HEK293 (cell line): ENCODE measurements at regions not wholly inside any gene's neighbourhood (a gene's known extent, or its start where the extent isn't known, plus 50 kb on each side); places are given as distances from the start of the nearest gene placed in this dataset.
"Not testable (repeated sequence)": the region's sequence is repeated elsewhere in the genome, so short reads cannot be mapped to it uniquely, and the experiment has no call there.

Experiments
- CTCF ChIA-PET: fragments of 350-600 bp; formaldehyde crosslinking; extraction: SDS; loops from one replicate; lab custom pipeline; 2021; ENCODE audit warnings: antibody characterized with exemption; lab: Yijun Ruan, JAX
- POLR2A ChIA-PET: fragments of 300-600 bp; formaldehyde crosslinking; extraction: SDS; loops from one replicate; lab custom pipeline; 2020; ENCODE audit warnings: antibody characterized with exemption, inconsistent platforms; lab: Yijun Ruan, JAX
- H3K27ac ChIP-seq: fragments of 200-500 bp; sonication (Bioruptor generic); 2 replicates; pipeline ENCODE4 v1.5.1; 2014; ENCODE audit warnings: low read depth, low read length, control low read depth, inconsistent platforms; ENCODE audit errors: extremely low read depth
- H3K36me3 ChIP-seq, 2 experiments: fragments of 200-500 bp in 1 of 2; sonication (Bioruptor generic) in 1 of 2; 1 replicate in 1 of 2; 2 replicates in 1 of 2; pipeline ENCODE4 v1.5.1; 2014 to 2017; ENCODE audit warnings: inconsistent platforms in 2 of 2, low read length in 2 of 2; ENCODE audit not compliant: control insufficient read depth in 2 of 2, insufficient read depth in 1 of 2
- H3K4me1 ChIP-seq: fragments of 200-500 bp; sonication (Bioruptor generic); 2 replicates; pipeline ENCODE4 v1.5.1; 2014; ENCODE audit warnings: mild to moderate bottlenecking, low read length, inconsistent platforms; ENCODE audit not compliant: control insufficient read depth, insufficient read depth
- H3K4me3 ChIP-seq: 2 replicates; pipeline ENCODE4 v1.5.1; 2011; ENCODE audit warnings: low read depth, mild to moderate bottlenecking, control low read depth, low read length, moderate library complexity
- H3K9me3 ChIP-seq: fragments of 200-500 bp; sonication (Bioruptor generic); 2 replicates; pipeline ENCODE4 v1.5.1; 2014; ENCODE audit warnings: low read depth, low read length, inconsistent platforms; ENCODE audit not compliant: control insufficient read depth, insufficient read depth
- ATF2 ChIP-seq: fragments of 450-650 bp; formaldehyde crosslinking; IDR thresholded peaks from 2 replicates; pipeline ENCODE4 v1.5.1; 2016; ENCODE audit warnings: missing biosample characterization, missing genetic modification characterization, low read depth
- GLI2 ChIP-seq: fragments of 450-650 bp; formaldehyde crosslinking; IDR thresholded peaks from 2 replicates; pipeline ENCODE4; 2017; ENCODE audit warnings: missing biosample characterization, missing genetic modification characterization, low read depth, borderline replicate concordance
- GLIS2 ChIP-seq: fragments of 450-650 bp; formaldehyde crosslinking; IDR thresholded peaks from 2 replicates; pipeline ENCODE4 v1.5.1; 2016; ENCODE audit warnings: missing biosample characterization, missing genetic modification characterization
- HOXD13 ChIP-seq: sonication (generic); formaldehyde crosslinking; IDR thresholded peaks from 2 replicates; pipeline ENCODE4 v1.8.0; 2022; ENCODE audit warnings: missing genetic modification reagents, borderline replicate concordance
- MEIS1 ChIP-seq: sonication (generic); formaldehyde crosslinking; IDR thresholded peaks from 2 replicates; pipeline ENCODE4 v1.8.1; 2022; ENCODE audit warnings: missing genetic modification reagents, mild to moderate bottlenecking, borderline replicate concordance
- PRDM6 ChIP-seq: fragments of 450-650 bp; formaldehyde crosslinking; IDR thresholded peaks from 2 replicates; pipeline ENCODE4 v1.5.1; 2017; ENCODE audit warnings: missing biosample characterization, missing genetic modification characterization
- SCRT2 ChIP-seq: fragments of 450-650 bp; formaldehyde crosslinking; IDR thresholded peaks from 2 replicates; pipeline ENCODE4 v1.5.1; 2016; ENCODE audit warnings: missing biosample characterization, missing genetic modification characterization
- YY2 ChIP-seq: fragments of 450-650 bp; formaldehyde crosslinking; IDR thresholded peaks from 2 replicates; pipeline ENCODE4 v1.5.1; 2016; ENCODE audit warnings: missing biosample characterization, missing genetic modification characterization
- ZEB2 ChIP-seq: fragments of 450-650 bp; formaldehyde crosslinking; IDR thresholded peaks from 2 replicates; pipeline ENCODE4 v1.5.1; 2016; ENCODE audit warnings: missing biosample characterization, missing genetic modification characterization
- ZNF184 ChIP-seq: fragments of 450-650 bp; IDR thresholded peaks from 2 replicates; pipeline ENCODE4 v1.5.1; 2018; ENCODE audit warnings: missing biosample characterization, mild to moderate bottlenecking, missing genetic modification characterization
- ZNF214 ChIP-seq: fragments of 450-650 bp; formaldehyde crosslinking; IDR thresholded peaks from 2 replicates; pipeline ENCODE4 v1.5.1; 2017; ENCODE audit warnings: missing biosample characterization, mild to moderate bottlenecking, missing genetic modification characterization, borderline replicate concordance
- ZNF274 ChIP-seq, 2 experiments: fragments of 200-500 bp in 1 of 2; fragments of 450-650 bp in 1 of 2; sonication (Bioruptor generic) in 1 of 2; formaldehyde crosslinking in 1 of 2; IDR thresholded peaks; 2 replicates each; pipeline versions ENCODE4 v1.5.1 to v1.6.1; 2014 to 2016; ENCODE audit warnings: borderline replicate concordance in 1 of 2, inconsistent platforms in 1 of 2, low read length in 1 of 2, missing biosample characterization in 1 of 2, missing genetic modification characterization in 1 of 2
- ZNF37A ChIP-seq: fragments of 450-650 bp; IDR thresholded peaks from 2 replicates; pipeline ENCODE4 v1.5.1; 2018; ENCODE audit warnings: missing biosample characterization, missing genetic modification characterization
- ZNF404 ChIP-seq: fragments of 450-650 bp; formaldehyde crosslinking; IDR thresholded peaks from 2 replicates; pipeline ENCODE4 v1.5.1; 2017; ENCODE audit warnings: missing biosample characterization, missing genetic modification characterization
- ZNF488 ChIP-seq: fragments of 450-650 bp; formaldehyde crosslinking; IDR thresholded peaks from 2 replicates; pipeline ENCODE4 v1.5.1; 2016; ENCODE audit warnings: missing biosample characterization, missing genetic modification characterization
- ZNF549 ChIP-seq: fragments of 450-650 bp; IDR thresholded peaks from 2 replicates; pipeline ENCODE4 v1.5.1; 2018; ENCODE audit warnings: missing biosample characterization, missing genetic modification characterization, mild to moderate bottlenecking, inconsistent platforms, moderate library complexity
- ZNF558 ChIP-seq: fragments of 450-650 bp; formaldehyde crosslinking; IDR thresholded peaks from 2 replicates; pipeline ENCODE4 v1.5.1; 2016; ENCODE audit warnings: missing biosample characterization, missing genetic modification characterization
- ZNF660 ChIP-seq: fragments of 450-650 bp; IDR thresholded peaks from 2 replicates; pipeline ENCODE4 v1.5.1; 2018; ENCODE audit warnings: missing biosample characterization, mild to moderate bottlenecking, missing genetic modification characterization
- ZNF777 ChIP-seq: fragments of 450-650 bp; formaldehyde crosslinking; IDR thresholded peaks from 2 replicates; pipeline ENCODE4 v1.5.1; 2017; ENCODE audit warnings: missing biosample characterization, missing genetic modification characterization, borderline replicate concordance
- ZSCAN23 ChIP-seq: fragments of 450-650 bp; formaldehyde crosslinking; IDR thresholded peaks from 2 replicates; pipeline ENCODE4 v1.5.1; 2016; ENCODE audit warnings: missing biosample characterization, missing genetic modification characterization

- no peak for TF ChIP-seq ZSCAN23 (tag by site-specific recombination)
- TF ChIP-seq, all 188 proteins: peak for 0
Observed at GRCh38 chrX:98203800-98204199, 1320.1 kb downstream of the RPA4 start (continued).

- POLR2A ChIA-PET: no interaction called here
Observed at GRCh38 chrX:98207947-98208346, 1324.2 kb downstream of the RPA4 start.

GRCh38 chrX:98231003-98231402 is 1347.3 kb downstream of the RPA4 start:
- no peak for TF ChIP-seq ZNF549
- no peak overlapping the region for H3K4me3 ChIP-seq
- POLR2A ChIA-PET: no interaction called here
- no peaks in the 10 kb centered on the region for H3K36me3 ChIP-seq
- no peak overlapping the region for H3K27ac ChIP-seq
- no peaks in the 10 kb centered on the region for H3K4me1 ChIP-seq
- H3K9me3 ChIP-seq: no peaks in the 10 kb centered on the region
- CTCF ChIA-PET: no interaction called here

More at GRCh38 chrX:98207947-98208346, 1324.2 kb downstream of the RPA4 start:
- CTCF ChIA-PET: no interaction called here
- H3K36me3 ChIP-seq: no peaks in the 10 kb centered on the region
- TF ChIP-seq SCRT2 (tag by site-specific recombination): no peak
- no peak for TF ChIP-seq ZNF488
- no peak for TF ChIP-seq GLIS2 (tag by site-specific recombination)
- TF ChIP-seq MEIS1 (CRISPR knock-in tag): no peak
- no peaks in the 10 kb centered on the region; the same call in 1 of the 2 replicates for H3K9me3 ChIP-seq
- H3K4me3 ChIP-seq: no peak overlapping the region
- no peaks in the 10 kb centered on the region for H3K4me1 ChIP-seq
- H3K27ac ChIP-seq: no peak overlapping the region

GRCh38 chrX:98240061-98240460 is 1356.4 kb downstream of the RPA4 start:
- POLR2A ChIA-PET, CTCF ChIA-PET, H3K4me1 ChIP-seq, H3K4me3 ChIP-seq, H3K27ac ChIP-seq, H3K36me3 ChIP-seq, H3K9me3 ChIP-seq: not testable (repeated sequence)

GRCh38 chrX:98263135-98263534 is 1379.4 kb downstream of the RPA4 start:
- POLR2A ChIA-PET: no interaction called here

More at GRCh38 chrX:98263135-98263534, 1379.4 kb downstream of the RPA4 start:
- no peak overlapping the region for H3K4me3 ChIP-seq
- CTCF ChIA-PET: no interaction called here
- H3K9me3 ChIP-seq: no peaks in the 10 kb centered on the region
- H3K4me1 ChIP-seq: no peaks in the 10 kb centered on the region
- TF ChIP-seq YY2 (tag by site-specific recombination): no peak
- no peak for TF ChIP-seq HOXD13 (CRISPR knock-in tag)
- no peak for TF ChIP-seq ZNF37A (tag by site-specific recombination)
- TF ChIP-seq ZNF404 (tag by site-specific recombination): no peak
- TF ChIP-seq ZNF660 (tag by site-specific recombination): no peak
- TF ChIP-seq ATF2 (tag by site-specific recombination): no peak
- TF ChIP-seq ZEB2 (tag by site-specific recombination): no peak
- no peak for TF ChIP-seq ZNF274 (IDR thresholded peaks at IDR 0.05; ENCODE audit: low read length)
- TF ChIP-seq ZNF274 (tag by site-specific recombination; IDR thresholded peaks at IDR 0.05; ENCODE audit: borderline replicate concordance): no peak
- TF ChIP-seq ZNF214: no peak
- TF ChIP-seq ZNF184 (tag by site-specific recombination): no peak
- no peak for TF ChIP-seq ZNF777 (tag by site-specific recombination)
- no peak for TF ChIP-seq ZNF558
- TF ChIP-seq PRDM6 (tag by site-specific recombination): no peak
- TF ChIP-seq GLI2 (tag by site-specific recombination): no peak
- TF ChIP-seq, all 188 proteins: peak for 0
- Histone ChIP-seq H3K27ac (no peak overlapping the region), H3K36me3 (no peaks in the 10 kb centered on the region)
